Effector CD4-positive, alpha-beta T cell (primary cell): ENCODE measurements at regions not wholly inside any gene's neighbourhood (a gene's known extent, or its start where the extent isn't known, plus 50 kb on each side); places are given as distances from the start of the nearest gene placed in this dataset.
"Not testable (repeated sequence)": the region's sequence is repeated elsewhere in the genome, so short reads cannot be mapped to it uniquely, and the experiment has no call there.

ENCODE experiments used
- DNase-seq: peaks from one replicate; pipeline ENCODE4 v3.0.0-alpha.2; 2020

GRCh38 chr11:38543311-38543710, 1945.3 kb upstream of the RAG2 start:
- no peak for DNase-seq

- DNase-seq, result no peak
Observed at GRCh38 chr11:38538866-38539680, 1941.0 kb upstream of the RAG2 start.

GRCh38 chr11:38530226-38530625, 1932.2 kb upstream of the RAG2 start:
- no peak for DNase-seq

GRCh38 chr11:38524945-38525344, 1926.9 kb upstream of the RAG2 start:
- no peak for DNase-seq

- no peak for DNase-seq
Observed at GRCh38 chr11:38517991-38518390, 1920.0 kb upstream of the RAG2 start.

GRCh38 chr11:38512830-38513229, 1914.8 kb upstream of the RAG2 start:
- DNase-seq, result not testable (repeated sequence)

GRCh38 chr11:38510041-38510440, 1912.0 kb upstream of the RAG2 start:
- DNase-seq, result no peak

GRCh38 chr11:38503876-38504275, 1905.8 kb upstream of the RAG2 start:
- no peak for DNase-seq

- no peak for DNase-seq
Observed at GRCh38 chr11:38498721-38499120, 1900.7 kb upstream of the RAG2 start.

- DNase-seq, result no peak
Observed at GRCh38 chr11:38491986-38492385, 1894.0 kb upstream of the RAG2 start.

- DNase-seq, result no peak
Observed at GRCh38 chr11:38481391-38481790, 1883.4 kb upstream of the RAG2 start.

GRCh38 chr11:38476808-38477575, 1879.0 kb upstream of the RAG2 start:
- no peak for DNase-seq

GRCh38 chr11:38461751-38462150, 1863.7 kb upstream of the RAG2 start:
- no peak for DNase-seq

- DNase-seq, result no peak
Observed at GRCh38 chr11:38460896-38461295, 1862.9 kb upstream of the RAG2 start.

- no peak for DNase-seq
Observed at GRCh38 chr11:38460429-38460828, 1862.4 kb upstream of the RAG2 start.

GRCh38 chr11:38456371-38456770, 1858.3 kb upstream of the RAG2 start:
- no peak for DNase-seq

- no peak for DNase-seq
Observed at GRCh38 chr11:38448284-38448683, 1850.2 kb upstream of the RAG2 start.

- DNase-seq, result no peak
Observed at GRCh38 chr11:38446336-38446735, 1848.3 kb upstream of the RAG2 start.

GRCh38 chr11:38438091-38438490, 1840.1 kb upstream of the RAG2 start:
- DNase-seq, result no peak

- DNase-seq, result no peak
Observed at GRCh38 chr11:38425578-38425977, 1827.5 kb upstream of the RAG2 start.

- no peak for DNase-seq
Observed at GRCh38 chr11:38423042-38423441, 1825.0 kb upstream of the RAG2 start.

GRCh38 chr11:38416141-38416540, 1818.1 kb upstream of the RAG2 start:
- DNase-seq, result no peak

GRCh38 chr11:38411149-38411548, 1813.1 kb upstream of the RAG2 start:
- DNase-seq, result no peak

GRCh38 chr11:38402063-38402462, 1804.0 kb upstream of the RAG2 start:
- DNase-seq, result no peak
